SJCRH30 (cell line): ENCODE measurements at regions not wholly inside any gene's neighbourhood (a gene's known extent, or its start where the extent isn't known, plus 50 kb on each side); places are given as distances from the start of the nearest gene placed in this dataset.
A peak's percentile ranks its signal among the peaks of the same experiment; 100 is the strongest.

ENCODE experiments used
- DNase-seq, 2 experiments: peaks; one replicate each; pipeline ENCODE4 v3.0.0-alpha.2; 2015 to 2020
- H3K27ac ChIP-seq: fragments of 250-450 bp; sonication (Bioruptor Pico); 2 replicates; pipeline ENCODE4 v1.5.1; 2020; ENCODE audit warnings: mild to moderate bottlenecking, moderate library complexity
- H3K27me3 ChIP-seq: fragments of 250-450 bp; sonication (Bioruptor Pico); 2 replicates; pipeline ENCODE4 v1.5.1; 2020; ENCODE audit warnings: mild to moderate bottlenecking, moderate library complexity
- H3K36me3 ChIP-seq: fragments of 250-450 bp; sonication (Bioruptor Pico); 2 replicates; pipeline ENCODE4 v1.5.1; 2020; ENCODE audit warnings: mild to moderate bottlenecking, moderate library complexity
- H3K4me1 ChIP-seq: fragments of 250-450 bp; sonication (Bioruptor Pico); 2 replicates; pipeline ENCODE4 v1.5.1; 2020; ENCODE audit warnings: mild to moderate bottlenecking, moderate library complexity
- H3K4me3 ChIP-seq: fragments of 250-450 bp; sonication (Bioruptor Pico); 2 replicates; pipeline ENCODE4 v1.5.1; 2020; ENCODE audit warnings: mild to moderate bottlenecking, moderate library complexity
- H3K9me3 ChIP-seq: fragments of 250-450 bp; sonication (Bioruptor Pico); replicated peaks from 2 replicates; pipeline ENCODE4 v1.5.1; 2020; ENCODE audit warnings: mild to moderate bottlenecking, moderate library complexity

DNA sequence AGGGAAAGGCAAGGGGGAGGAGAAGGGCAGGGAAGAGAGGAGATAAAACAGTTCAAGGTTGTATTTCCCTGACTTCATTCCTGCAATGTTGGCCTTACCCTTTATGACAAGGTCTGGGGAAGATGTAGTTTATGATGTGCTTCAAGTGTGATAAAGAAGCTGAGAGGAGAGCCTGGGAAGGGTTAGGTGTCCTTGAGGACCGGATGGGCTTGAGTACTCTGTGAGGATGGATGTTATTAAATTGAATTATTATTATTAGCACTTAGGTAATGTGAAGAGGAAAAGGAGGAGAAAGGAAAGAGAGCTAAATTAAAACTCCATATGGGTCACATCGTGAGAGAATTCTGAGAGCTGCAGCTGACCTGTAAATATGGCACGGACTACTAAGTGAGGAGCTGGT lies 719.4 kb upstream of the CELF4 start:
- DNase-seq: no peak
- no peaks in the 10 kb centered on the region for H3K27me3 ChIP-seq
- H3K9me3 ChIP-seq: no peaks in the 10 kb centered on the region
- H3K4me1 ChIP-seq: no peaks in the 10 kb centered on the region
- no peaks in the 10 kb centered on the region for H3K36me3 ChIP-seq
- no peak overlapping the region for H3K27ac ChIP-seq
- no peak overlapping the region for H3K4me3 ChIP-seq

DNA sequence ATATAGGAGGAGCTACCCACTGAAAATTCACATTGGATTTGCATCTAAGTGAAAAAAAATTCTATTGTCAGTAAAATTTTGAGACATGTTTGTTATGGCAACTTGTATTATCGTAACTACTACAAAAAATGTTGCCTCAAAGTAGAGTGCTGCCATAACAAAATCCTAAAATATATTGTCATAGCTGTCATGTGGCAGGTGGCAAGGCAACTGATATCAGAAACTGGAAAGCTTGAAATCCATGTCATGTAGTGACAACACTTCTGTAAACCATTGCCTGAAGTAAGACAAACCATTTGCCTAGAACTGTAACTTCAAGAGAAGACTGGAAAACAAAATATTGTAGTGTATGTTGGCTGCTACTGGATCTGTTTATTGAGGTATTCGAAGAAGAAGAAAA lies 697.5 kb upstream of the CELF4 start:
- DNase-seq: no peak
- no peak overlapping the region for H3K4me3 ChIP-seq
- H3K4me1 ChIP-seq: no peaks in the 10 kb centered on the region
- H3K9me3 ChIP-seq: no peaks in the 10 kb centered on the region
- no peak overlapping the region for H3K27ac ChIP-seq
- H3K27me3 ChIP-seq: no peaks in the 10 kb centered on the region
- H3K36me3 ChIP-seq: no peaks in the 10 kb centered on the region

DNA sequence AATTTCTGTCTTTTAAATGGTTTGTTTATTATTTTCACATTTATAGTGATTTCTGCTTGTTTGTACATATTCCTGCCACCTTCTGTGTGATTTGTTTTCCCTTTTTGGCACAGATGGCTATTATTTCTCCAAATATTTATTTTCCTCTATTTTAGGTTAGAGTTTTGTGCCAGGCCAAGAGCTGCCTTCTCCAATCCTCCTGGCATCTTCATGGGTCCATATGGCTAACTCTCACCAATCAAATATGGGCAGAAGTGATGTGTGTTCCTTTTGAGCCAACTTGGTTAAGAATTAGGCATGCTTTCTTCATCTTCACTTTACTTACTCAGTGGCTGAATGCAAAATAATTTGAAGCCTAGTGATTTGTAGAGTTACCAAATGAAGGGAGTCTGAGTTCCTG lies 697.1 kb upstream of the CELF4 start:
- H3K4me1 ChIP-seq: no peaks in the 10 kb centered on the region
- H3K36me3 ChIP-seq: no peaks in the 10 kb centered on the region
- no peaks in the 10 kb centered on the region for H3K9me3 ChIP-seq
- DNase-seq: no peak
- H3K27me3 ChIP-seq: no peaks in the 10 kb centered on the region
- H3K4me3 ChIP-seq: no peak overlapping the region
- no peak overlapping the region for H3K27ac ChIP-seq

DNA sequence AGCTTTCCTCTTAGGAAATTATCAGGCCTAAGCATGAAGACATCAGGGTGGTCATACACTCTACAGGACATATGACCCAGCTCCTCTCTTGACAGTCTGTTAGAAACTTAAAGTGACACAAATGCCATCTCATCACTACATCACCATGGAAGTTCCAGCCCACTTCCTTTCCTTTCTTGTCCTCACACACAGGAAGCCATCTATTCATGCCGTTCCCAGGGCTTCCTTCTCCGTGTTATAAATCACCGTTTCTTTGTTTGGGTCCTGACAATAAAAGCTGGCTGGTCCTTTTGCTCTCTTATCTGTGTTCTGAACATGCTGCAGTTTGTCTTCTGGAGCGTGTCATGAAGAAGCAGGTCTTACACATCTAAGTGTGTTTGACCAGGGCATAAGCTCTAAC lies 692.1 kb upstream of the CELF4 start:
- Histone ChIP-seq H3K4me1 (no peaks in the 10 kb centered on the region), H3K36me3 (no peaks in the 10 kb centered on the region), H3K4me3 (no peak overlapping the region), H3K27ac (no peak overlapping the region), H3K27me3 (no peaks in the 10 kb centered on the region), H3K9me3 (no peaks in the 10 kb centered on the region)
- DNase-seq: no peak

DNA sequence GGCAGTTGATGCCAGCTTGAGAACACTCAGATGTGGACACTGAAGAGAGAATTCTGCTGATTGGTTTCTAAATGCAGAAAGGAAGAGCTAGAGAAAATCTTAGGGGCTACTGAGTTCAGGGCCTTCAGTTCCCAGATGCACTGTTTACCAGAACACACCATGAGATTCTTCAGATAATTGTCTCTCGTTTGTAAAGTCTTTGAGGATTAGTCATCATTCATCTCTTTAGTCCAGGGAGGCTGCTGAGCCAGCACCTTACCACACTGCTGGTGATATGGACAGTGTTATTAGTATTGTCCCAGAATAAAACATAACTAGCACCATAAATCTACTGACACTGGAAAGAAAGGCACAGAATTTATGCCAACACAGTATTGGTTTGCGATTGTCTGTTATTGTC lies 690.8 kb upstream of the CELF4 start:
- H3K27me3 ChIP-seq: no peaks in the 10 kb centered on the region
- H3K27ac ChIP-seq: no peak overlapping the region
- no peaks in the 10 kb centered on the region for H3K9me3 ChIP-seq
- H3K4me3 ChIP-seq: no peak overlapping the region
- DNase-seq: no peak
- H3K36me3 ChIP-seq: no peaks in the 10 kb centered on the region
- no peaks in the 10 kb centered on the region for H3K4me1 ChIP-seq

DNA sequence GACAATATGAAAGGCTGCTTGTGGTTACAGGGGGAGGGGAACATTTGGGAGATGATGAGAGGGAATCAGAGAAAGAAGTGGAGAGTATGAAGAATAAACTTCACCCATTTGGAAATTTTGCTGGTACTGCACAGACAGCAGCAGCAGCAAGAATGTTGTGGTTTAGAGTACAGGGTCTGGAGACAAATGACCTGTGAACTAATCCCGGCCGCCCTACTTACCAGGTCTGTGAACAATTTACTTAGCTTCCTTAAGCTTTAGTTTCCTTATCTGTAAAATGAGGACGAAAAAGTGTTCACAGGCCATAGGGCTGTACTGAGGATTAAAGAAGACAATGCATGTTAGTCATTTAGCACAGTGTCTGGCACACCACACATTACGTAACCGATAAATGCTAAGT lies 685.4 kb upstream of the CELF4 start:
- Histone ChIP-seq H3K9me3 (no peaks in the 10 kb centered on the region), H3K27ac (peak overlapping the region; percentile 50; the same call in 1 of the 2 replicates), H3K4me3 (no peak overlapping the region), H3K27me3 (no peaks in the 10 kb centered on the region), H3K4me1 (peaks cover 7% of the 10 kb centered on the region; the same call in 1 of the 2 replicates), H3K36me3 (no peaks in the 10 kb centered on the region)
- DNase-seq: peak in 1 of 2 experiments; percentile 24

DNA sequence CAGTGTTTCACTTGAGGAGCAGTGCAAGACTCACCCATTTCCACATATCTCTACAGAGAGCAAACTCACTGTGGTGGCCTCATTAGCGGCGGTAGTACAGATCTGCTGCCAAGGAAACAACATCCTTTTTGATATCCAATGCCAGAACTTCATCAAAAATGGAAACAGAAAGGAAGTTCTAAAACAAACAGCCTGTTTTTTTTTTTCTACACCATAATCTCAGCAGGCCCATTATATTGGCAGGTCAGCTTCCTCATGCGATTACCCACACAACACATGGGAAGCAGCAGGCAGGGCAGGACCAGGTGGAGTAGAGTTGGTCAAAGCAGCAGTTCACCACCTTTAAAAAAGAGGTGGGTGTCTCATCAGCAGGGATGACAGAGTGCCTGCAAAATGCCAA lies 678.9 kb upstream of the CELF4 start:
- Histone ChIP-seq H3K4me1 (peaks cover 3% of the 10 kb centered on the region; the same call in 1 of the 2 replicates), H3K4me3 (no peak overlapping the region), H3K27me3 (no peaks in the 10 kb centered on the region), H3K9me3 (no peaks in the 10 kb centered on the region), H3K27ac (no peak overlapping the region), H3K36me3 (no peaks in the 10 kb centered on the region)
- DNase-seq: no peak

DNA sequence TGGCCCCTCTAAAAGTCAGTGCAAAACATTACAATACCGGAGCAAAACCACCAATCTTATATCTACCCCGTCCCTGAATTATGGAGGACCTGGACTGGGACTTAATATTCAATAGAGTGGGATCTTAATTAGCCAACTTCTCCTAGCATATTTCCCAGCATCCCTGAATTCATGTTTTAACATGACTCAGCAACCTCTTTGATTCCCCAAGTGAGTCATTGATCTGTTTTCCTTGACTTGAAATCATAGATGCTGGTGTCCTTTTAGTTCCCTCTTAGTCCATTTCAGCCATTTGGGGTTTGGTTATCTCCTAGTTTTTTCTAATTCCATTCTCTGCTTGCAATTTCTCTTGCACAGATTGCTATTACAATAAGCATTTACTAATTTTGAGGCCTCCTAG lies 677.7 kb upstream of the CELF4 start:
- H3K9me3 ChIP-seq: no peaks in the 10 kb centered on the region
- no peak overlapping the region for H3K4me3 ChIP-seq
- DNase-seq: no peak
- no peaks in the 10 kb centered on the region for H3K27me3 ChIP-seq
- H3K27ac ChIP-seq: no peak overlapping the region
- no peaks in the 10 kb centered on the region for H3K4me1 ChIP-seq
- H3K36me3 ChIP-seq: no peaks in the 10 kb centered on the region

DNA sequence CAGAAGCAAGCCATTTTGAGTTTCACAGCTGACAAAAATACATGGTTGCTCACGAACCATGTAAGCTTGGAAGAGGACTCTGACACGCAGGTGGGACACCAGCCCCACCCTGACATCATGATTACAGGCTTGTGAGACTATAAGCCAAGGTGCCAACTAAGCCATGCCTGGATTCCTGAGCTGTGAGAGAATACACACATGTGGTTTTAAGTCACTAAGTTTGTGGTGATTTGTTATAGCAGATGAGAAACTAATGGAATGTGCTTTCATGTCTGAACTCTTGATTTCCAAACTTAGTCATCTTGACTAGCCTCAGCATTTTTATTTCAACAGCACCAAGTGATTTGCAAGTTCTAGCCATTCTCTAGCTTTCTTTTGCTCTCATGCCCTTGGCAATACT lies 676.1 kb upstream of the CELF4 start:
- no peak overlapping the region for H3K4me3 ChIP-seq
- H3K27ac ChIP-seq: no peak overlapping the region
- no peaks in the 10 kb centered on the region for H3K9me3 ChIP-seq
- no peaks in the 10 kb centered on the region for H3K27me3 ChIP-seq
- H3K36me3 ChIP-seq: no peaks in the 10 kb centered on the region
- H3K4me1 ChIP-seq: no peaks in the 10 kb centered on the region
- DNase-seq: peak; percentile 6 to 8

DNA sequence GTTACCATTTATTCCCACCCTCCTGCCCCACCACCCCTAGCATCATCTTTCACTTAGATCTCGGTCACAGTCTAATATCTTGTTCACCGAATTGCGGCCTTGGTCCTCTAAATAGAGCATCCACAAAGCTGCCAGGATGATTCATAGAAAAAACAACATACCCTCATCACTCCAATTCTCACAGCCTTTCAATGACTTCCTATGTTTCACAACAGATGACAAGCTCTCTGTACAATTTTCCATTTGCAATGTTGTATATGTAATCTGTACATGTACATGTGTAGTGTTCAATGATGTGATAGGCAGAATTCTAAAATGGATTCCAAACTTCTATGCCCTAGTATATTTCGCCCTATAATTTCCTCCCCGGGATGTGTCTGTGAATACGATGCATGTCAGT lies 675.6 kb upstream of the CELF4 start:
- Histone ChIP-seq H3K27me3 (no peaks in the 10 kb centered on the region), H3K36me3 (no peaks in the 10 kb centered on the region), H3K27ac (no peak overlapping the region), H3K9me3 (no peaks in the 10 kb centered on the region), H3K4me1 (no peaks in the 10 kb centered on the region), H3K4me3 (no peak overlapping the region)
- DNase-seq: no peak

DNA sequence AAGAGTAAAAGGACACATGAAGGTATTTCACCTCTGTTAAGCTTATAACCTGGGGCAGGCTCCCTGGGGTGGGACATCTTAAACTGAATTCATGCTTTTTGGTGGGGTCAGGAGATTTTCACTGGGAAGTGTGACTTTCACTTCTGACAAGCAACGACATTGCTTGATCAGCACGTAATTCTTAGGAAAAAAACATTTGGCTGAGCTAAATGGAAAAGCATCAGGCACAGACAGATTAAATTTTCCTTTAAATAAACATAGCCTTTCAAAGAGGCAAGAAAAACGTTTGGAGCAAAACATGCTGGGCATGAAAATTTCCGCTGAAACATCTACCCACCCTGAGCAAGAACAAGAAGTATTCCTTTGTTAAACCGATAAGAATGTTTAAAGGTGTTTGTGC lies 674.0 kb upstream of the CELF4 start:
- Histone ChIP-seq H3K36me3 (no peaks in the 10 kb centered on the region), H3K4me3 (no peak overlapping the region), H3K27me3 (no peaks in the 10 kb centered on the region), H3K9me3 (no peaks in the 10 kb centered on the region), H3K4me1 (no peaks in the 10 kb centered on the region), H3K27ac (no peak overlapping the region)
- DNase-seq: no peak

DNA sequence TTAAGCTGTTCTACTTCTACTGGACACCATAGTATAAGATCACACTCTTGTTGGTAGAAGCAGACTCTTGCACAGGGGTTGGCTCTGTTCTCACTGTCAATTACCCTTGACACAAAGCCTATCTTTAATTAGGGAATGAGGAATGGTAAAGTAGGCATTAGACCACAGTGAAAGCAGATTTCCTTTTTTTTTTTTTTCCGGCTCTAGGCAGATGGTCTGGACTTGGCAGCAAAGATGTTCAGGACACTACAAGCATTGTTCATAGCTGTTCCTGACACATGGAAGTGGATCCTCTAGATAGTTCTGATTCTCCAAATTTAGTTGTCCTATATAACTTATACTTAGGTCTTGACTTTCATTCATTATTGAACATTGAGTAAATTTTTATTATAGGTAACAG lies 672.2 kb upstream of the CELF4 start:
- no peaks in the 10 kb centered on the region for H3K9me3 ChIP-seq
- no peaks in the 10 kb centered on the region for H3K36me3 ChIP-seq
- H3K27me3 ChIP-seq: no peaks in the 10 kb centered on the region
- no peak for DNase-seq
- H3K4me1 ChIP-seq: no peaks in the 10 kb centered on the region
- H3K27ac ChIP-seq: no peak overlapping the region
- H3K4me3 ChIP-seq: no peak overlapping the region

DNA sequence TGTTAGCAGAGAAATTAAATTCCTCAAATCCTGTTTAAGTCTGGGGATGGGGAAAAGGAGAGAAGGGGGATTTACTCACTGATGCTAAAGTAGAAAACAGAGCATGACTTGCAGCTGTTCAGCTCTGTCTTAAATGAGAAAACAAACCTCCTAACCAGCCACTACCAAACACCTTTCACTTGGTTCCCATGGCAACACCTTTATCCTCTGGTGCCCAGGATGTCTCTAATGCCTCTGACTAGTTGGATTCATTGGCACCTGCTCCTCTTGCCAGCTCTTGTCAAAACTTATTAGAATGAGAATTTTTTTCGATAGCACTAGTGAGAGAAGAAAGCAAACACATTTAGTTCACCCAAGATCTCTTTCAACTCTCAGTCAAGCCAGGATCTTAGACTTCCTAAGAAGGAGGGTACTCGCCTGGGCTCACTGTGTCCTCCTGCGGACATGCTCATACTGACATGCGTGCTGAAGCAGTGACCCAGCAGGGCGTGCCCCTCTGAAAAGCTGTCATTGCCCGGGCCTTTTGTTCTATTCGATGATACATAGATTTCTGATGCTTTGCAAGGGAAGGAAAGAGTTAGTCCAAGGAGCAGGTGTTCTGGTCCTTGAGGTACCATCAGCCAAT lies 656.0 kb upstream of the CELF4 start:
- DNase-seq: peak; percentile 2 to 36
- Histone ChIP-seq H3K4me1 (no peaks in the 10 kb centered on the region), H3K36me3 (no peaks in the 10 kb centered on the region), H3K4me3 (no peak overlapping the region), H3K27me3 (no peaks in the 10 kb centered on the region), H3K9me3 (no peaks in the 10 kb centered on the region), H3K27ac (no peak overlapping the region)

DNA sequence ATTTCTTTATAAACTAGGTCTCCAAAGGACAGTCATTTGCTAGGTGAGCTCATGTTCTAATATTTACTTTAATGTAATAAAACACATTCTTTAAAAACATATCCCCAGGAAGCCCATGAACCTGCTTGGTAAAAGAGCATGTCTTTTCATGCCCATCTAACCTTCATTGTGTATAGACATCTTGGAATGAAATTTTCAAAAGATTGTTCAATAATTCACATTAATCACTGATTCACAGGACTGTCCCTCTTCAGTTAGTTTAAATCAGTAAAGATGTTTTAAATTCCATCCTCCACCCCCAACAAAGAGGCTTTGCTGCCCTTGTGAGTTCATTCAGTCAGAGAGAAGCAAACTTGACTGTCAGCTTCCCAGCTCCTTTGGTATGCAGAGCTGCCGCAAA lies 633.4 kb upstream of the CELF4 start:
- H3K4me3 ChIP-seq: no peak overlapping the region
- H3K27ac ChIP-seq: no peak overlapping the region
- no peaks in the 10 kb centered on the region for H3K4me1 ChIP-seq
- no peak for DNase-seq
- H3K36me3 ChIP-seq: no peaks in the 10 kb centered on the region
- no peaks in the 10 kb centered on the region for H3K9me3 ChIP-seq
- no peaks in the 10 kb centered on the region for H3K27me3 ChIP-seq

DNA sequence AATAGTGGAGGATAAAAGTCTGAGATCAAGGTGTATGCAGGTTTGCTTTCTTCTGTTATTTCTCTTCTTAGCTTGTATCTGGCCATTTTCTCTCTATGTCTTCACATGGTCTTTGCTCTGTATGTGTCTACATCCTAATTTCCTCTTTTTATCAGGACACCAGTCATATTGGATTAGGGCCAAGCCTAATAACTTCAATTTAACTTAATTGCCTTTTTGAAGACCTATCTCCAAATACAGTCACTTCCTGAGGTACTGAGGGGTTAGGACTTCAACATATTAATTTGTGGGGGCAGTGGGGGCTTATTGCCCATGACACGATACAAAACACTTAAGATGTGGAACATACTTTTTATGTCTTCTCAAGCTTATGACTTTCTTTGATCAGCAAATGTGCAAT lies 632.9 kb upstream of the CELF4 start:
- Histone ChIP-seq H3K4me3 (no peak overlapping the region), H3K36me3 (no peaks in the 10 kb centered on the region), H3K27me3 (no peaks in the 10 kb centered on the region)

DNA sequence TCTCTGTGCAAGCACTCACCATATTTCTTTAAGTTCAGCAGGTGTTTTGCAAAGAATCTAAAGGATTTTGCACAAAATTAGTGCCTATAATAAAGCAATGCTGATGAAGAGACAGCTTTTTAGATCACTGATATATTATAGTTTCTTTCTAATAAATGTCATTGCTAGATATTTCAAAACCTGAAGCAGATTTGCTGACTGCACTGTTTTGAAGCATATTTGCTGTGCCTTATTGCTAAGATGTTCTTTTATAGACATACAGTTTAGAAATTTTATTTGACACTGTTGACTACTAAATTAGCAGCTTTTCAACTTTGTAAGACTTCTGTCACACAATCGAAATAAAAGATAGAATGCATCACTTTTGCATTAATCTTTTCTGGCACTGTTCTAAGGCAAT lies 620.9 kb upstream of the CELF4 start:
- Histone ChIP-seq H3K27me3 (no peaks in the 10 kb centered on the region), H3K27ac (no peak overlapping the region), H3K36me3 (no peaks in the 10 kb centered on the region), H3K9me3 (no peaks in the 10 kb centered on the region), H3K4me1 (no peaks in the 10 kb centered on the region), H3K4me3 (no peak overlapping the region)
- no peak for DNase-seq

More for the DNA sequence above, 632.9 kb upstream of the CELF4 start:
- no peak for DNase-seq
- Histone ChIP-seq H3K4me1 (no peaks in the 10 kb centered on the region), H3K9me3 (no peaks in the 10 kb centered on the region), H3K27ac (no peak overlapping the region)
